ENCODE measurements at regions not wholly inside any gene's neighbourhood (a gene's known extent, or its start where the extent isn't known, plus 50 kb on each side); places are given as distances from the start of the nearest gene placed in this dataset.
"Not testable (repeated sequence)": the region's sequence is repeated elsewhere in the genome, so short reads cannot be mapped to it uniquely, and the experiment has no call there.

- DNase-seq = no peak
These were observed 241.3 kb upstream of the FOXP2 start for GRCh38 chr7:114173170-114173890.

GRCh38 chr7:114169389-114169788 is 245.2 kb upstream of the FOXP2 start:
- not testable (repeated sequence) for DNase-seq

GRCh38 chr7:114160925-114161324 is 242.1 kb upstream of the PPP1R3A start:
- DNase-seq = no peak

GRCh38 chr7:114158854-114159253 is 240.0 kb upstream of the PPP1R3A start:
- DNase-seq = no peak

GRCh38 chr7:114158275-114158674 is 239.5 kb upstream of the PPP1R3A start:
- DNase-seq = no peak

- no peak for DNase-seq
These were observed 237.4 kb upstream of the PPP1R3A start for GRCh38 chr7:114156178-114156577.

GRCh38 chr7:114155116-114156110 is 236.6 kb upstream of the PPP1R3A start:
- DNase-seq = no peak

GRCh38 chr7:114153700-114154099 is 234.9 kb upstream of the PPP1R3A start:
- no peak for DNase-seq

- no peak for DNase-seq
These were observed 233.6 kb upstream of the PPP1R3A start for GRCh38 chr7:114152314-114152938.

- DNase-seq = no peak
These were observed 233.0 kb upstream of the PPP1R3A start for GRCh38 chr7:114151777-114152176.

- no peak for DNase-seq
These were observed 231.9 kb upstream of the PPP1R3A start for GRCh38 chr7:114150689-114151088.

GRCh38 chr7:114148779-114149178 is 230.0 kb upstream of the PPP1R3A start:
- DNase-seq = no peak

GRCh38 chr7:114141415-114141814 is 222.6 kb upstream of the PPP1R3A start:
- DNase-seq = no peak

GRCh38 chr7:114140561-114140960 is 221.8 kb upstream of the PPP1R3A start:
- DNase-seq = no peak

- DNase-seq = not testable (repeated sequence)
These were observed 220.9 kb upstream of the PPP1R3A start for GRCh38 chr7:114139690-114140089.

- no peak for DNase-seq
These were observed 219.8 kb upstream of the PPP1R3A start for GRCh38 chr7:114138587-114138986.

- no peak for DNase-seq
These were observed 214.9 kb upstream of the PPP1R3A start for GRCh38 chr7:114133717-114134116.

GRCh38 chr7:114130866-114131265 is 212.1 kb upstream of the PPP1R3A start:
- DNase-seq = no peak

GRCh38 chr7:114128880-114129279 is 210.1 kb upstream of the PPP1R3A start:
- no peak for DNase-seq

GRCh38 chr7:114126095-114126494 is 207.3 kb upstream of the PPP1R3A start:
- DNase-seq = no peak

GRCh38 chr7:114112806-114113205 is 194.0 kb upstream of the PPP1R3A start:
- no peak for DNase-seq

GRCh38 chr7:114110666-114111065 is 191.9 kb upstream of the PPP1R3A start:
- no peak for DNase-seq

GRCh38 chr7:114109721-114110120 is 190.9 kb upstream of the PPP1R3A start:
- DNase-seq = no peak

Data from hematopoietic multipotent progenitor cell treated with erythropoietin and hydrocortisone succinate and interleukin-3 and kit ligand, for 8 days (in vitro differentiated cells).